HPDE6-E6E7 (cell line): ENCODE measurements at regions not wholly inside any gene's neighbourhood (a gene's known extent, or its start where the extent isn't known, plus 50 kb on each side); places are given as distances from the start of the nearest gene placed in this dataset.

Source experiments
- DNase-seq: peaks from one replicate; pipeline ENCODE4 v3.0.0; 2011; ENCODE audit warnings: missing footprints; ENCODE audit errors: extremely low spot score

DNA sequence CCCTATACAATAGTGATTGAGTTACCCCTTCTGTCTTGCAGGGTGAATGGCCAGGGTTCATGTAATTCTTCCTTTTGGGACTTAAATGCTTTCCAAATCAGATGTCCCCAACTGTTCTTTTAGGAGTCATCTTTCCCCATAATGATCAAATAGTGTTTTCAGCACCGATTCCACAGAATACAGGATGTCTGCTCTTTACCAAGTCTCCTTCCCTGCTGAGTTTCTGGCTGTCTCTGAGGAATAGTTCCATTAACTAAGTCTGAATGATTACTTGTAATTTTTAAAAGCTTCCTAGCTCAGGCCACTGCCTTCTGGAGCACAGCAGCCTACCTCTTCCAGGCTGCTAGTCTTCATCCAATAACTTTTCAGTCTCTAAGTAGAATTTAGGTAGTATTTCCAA is 630.7 kb upstream of the ZNF608 start:
- DNase-seq, result no peak

DNA sequence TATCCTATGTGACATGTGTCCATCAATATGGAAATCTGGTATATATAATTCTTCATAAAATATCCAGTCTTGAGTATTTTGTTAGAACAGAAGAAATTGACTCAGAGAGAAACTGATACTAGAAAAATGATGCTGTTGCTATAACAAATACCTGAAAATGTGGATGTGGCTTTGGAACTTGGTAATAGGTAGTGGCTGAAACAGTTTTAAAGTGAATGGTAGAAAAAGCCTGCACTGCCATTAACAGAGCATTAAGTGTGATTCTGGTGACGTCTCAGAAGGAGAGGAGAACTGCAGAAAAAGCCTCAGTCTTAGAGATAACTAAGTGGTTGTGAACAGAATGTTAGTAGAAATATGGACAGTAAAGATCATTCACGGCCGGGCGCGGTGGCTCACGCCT is 634.9 kb upstream of the ZNF608 start:
- no peak for DNase-seq

DNA sequence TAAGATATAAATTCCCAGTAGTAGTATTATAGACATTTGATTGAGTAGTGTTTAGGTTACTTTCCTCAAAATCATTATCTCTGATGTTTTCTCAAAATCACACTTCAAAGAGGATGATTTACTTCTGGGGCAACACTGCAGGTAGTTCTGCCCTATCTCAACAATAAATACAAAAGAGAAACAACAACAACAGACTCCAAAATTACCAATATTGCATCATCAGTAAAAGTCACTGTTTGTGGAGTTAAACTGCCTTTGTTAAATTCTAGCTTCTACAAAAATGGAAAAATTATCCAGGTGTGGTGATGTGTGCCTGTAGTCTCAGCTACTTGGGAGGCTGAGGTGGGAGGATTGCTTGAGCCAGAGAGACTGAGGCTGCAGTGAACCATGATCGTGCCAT is 637.6 kb upstream of the ZNF608 start:
- no peak for DNase-seq

DNA sequence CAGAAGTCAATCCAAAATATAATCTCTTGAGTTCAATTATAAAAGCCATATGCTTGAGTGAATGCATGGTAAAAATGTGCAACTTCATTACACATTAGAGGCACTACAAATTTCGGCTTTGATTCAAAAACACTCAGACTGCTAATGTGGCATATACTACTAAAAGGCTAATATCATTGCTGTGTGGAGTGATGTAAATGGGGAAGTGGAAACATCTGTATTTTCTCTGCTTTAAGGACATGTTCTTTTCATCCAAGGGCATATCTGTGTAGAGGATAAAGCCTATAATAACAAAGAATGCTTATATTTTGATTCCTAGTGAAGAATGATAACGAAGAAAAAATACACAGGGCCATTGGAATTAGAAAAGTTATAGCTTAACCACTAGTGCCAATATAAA is 643.9 kb upstream of the ZNF608 start:
- no peak for DNase-seq

DNA sequence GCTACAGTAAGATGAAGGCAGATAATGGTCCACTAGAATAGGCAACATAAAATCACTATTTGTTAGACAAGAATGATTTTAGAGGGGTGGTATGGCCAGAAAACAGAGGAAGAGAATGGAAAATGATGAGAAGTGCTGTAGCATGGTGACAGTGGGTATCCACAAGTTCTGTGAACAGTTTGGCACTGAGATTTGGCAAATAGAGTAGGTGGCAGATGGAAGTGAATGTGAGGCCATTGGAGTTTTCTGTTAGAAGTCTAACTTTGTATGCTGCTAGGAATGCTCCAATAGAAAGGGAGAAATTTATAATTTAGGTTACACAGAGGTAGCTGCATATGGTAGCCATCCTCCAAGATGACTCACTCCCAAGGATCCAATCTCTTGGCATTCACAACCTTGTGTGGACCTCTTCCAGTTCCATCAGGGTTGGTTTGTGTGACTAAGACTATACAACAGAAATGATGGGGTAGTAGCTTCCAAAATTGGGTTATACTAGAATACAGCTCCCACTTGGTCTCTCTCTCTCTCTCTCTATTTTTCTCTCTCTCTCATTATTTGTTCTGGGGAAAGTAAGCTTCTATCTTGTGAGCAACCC is 646.9 kb upstream of the ZNF608 start:
- DNase-seq, result no peak

DNA sequence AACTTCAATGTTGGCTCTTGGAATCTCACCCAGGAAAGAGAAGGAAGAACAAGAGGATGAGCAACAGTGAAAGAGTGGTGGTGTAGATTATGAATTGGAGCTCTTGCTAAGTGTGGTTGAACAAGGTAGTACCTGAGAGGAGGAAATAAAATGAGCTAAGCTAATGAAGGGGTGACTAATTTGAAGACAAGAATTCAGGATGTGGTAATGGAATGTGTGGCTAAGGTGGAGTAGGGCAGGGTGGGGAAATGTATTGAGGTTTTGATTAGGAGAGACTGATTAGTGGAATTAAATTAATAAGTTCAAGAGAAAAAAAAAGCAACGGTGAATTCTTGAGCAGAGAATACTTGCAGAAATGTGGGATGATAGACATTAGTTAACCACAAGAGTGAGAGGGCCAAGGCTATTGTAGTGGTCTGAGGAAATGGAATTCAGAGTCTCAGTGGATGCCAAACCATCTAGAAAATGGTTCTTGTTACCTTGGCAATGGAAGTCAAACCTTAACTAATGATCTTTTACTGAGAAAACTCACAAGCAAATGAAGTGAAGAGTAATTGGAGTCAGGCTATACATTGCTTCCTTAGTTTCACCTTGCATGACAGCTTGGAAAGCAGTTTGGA is 648.3 kb upstream of the ZNF608 start:
- DNase-seq, result peak; percentile 29

DNA sequence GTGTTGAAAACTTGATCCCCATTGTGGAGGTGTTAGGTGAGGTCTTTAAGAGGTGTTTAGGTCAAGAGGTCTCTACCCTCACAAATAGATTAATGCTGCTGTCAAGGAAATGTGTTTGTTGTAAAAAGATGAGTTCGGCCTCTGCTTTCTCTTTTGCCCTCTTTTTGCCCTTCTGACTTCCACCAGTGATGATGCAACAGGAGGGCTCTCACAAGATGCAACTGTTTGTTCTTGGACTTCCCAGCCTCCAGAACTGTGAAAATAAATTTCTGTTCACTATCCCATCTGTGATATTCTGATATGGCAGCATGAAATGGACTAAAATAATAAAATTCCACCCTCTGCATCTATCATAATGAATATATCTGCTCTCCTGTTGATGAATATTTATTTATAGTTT is 650.0 kb upstream of the ZNF608 start:
- DNase-seq, result no peak

DNA sequence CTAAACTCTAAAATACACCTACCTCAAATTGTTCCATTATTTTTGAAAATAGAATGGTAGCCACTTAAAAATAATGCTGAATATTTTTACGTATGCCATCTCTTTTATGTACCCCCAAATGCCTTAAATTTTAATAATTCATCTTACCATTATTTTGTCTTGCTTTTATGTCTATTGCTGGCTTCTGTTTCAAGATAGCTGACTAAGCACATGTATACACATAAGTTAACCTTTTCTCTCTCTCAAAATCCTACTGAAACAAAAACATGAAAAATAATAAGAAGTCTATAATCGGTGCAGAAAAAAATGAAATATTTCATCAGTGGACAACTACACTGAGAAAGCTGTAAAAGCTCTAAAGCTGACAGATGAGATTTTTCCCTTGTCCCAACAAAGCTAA is 652.0 kb upstream of the ZNF608 start:
- DNase-seq, result no peak

DNA sequence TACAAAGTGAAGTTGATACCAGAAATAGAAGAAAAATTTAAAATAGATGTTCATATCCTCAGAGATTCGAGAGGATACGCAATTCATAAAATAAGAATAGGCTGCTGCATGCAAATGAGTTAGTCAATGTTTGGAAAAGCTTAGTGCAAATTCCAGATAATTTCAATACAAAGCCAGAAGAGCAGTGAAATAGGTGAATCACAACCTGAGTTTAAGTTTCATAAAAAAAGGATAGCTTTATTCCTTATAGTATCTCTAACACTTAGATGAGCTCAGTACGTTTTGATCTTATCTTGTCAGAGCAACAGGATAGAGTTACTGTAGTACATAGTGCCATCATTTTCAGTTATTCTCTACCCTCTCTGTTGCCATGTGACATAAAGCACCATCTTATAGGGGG is 653.4 kb upstream of the ZNF608 start:
- no peak for DNase-seq

DNA sequence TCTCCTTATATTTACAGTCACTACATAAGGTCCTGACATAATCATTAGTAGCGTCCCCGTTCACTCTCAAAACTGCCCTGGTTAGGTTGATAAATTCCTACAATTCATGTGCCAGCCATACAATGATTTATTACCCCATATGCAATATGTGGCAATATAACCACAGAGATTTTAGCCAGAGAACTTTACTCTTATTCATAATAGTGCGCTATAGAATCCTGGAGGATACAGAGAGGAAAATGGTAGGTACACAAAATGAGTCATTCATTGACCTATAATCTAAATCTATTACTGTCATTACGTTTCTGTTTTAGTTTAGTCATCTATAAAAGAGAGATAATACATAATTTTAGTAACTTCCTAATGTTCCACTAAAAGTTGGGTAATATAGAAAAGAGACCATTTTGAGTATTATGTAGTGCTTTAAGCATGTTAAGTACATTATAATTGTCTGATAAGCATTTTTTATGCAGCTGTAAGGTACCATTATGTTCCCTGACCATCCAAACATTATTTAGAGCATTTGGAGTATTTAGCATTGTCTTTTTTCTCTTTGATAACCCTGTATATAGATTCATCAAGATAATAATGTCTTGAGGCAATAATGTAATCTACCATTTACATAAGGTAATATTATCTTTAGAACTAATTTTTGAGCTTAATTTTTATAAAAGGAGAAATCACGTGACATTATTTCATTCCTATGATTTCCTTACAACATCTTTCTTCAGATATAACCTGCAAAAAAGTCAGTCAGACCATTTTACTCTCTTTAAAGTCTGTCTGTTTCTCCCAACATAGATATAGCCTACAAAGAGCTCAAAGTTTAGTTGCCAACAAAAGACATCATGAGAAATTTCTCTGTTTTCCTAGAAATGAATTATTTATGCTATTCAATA is 655.5 kb upstream of the ZNF608 start:
- no peak for DNase-seq

DNA sequence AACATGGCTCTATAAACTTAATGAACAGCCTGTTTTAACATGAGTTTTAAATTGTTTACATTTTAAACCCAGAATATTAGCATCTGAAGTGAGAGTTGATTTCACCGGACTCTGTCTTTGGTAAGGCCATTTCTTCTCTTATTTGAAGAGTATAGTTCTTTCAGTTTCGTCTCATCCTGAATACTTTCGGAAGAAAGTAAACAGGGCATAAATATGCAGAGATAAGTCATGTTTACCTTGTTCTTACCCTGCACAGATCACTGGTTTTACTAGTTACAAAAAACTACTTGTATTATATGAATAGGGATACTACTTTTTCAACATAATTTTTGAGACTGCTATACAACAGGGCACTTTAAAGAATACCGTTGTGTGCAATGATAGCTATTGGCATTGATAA is 656.3 kb upstream of the ZNF608 start:
- no peak for DNase-seq

DNA sequence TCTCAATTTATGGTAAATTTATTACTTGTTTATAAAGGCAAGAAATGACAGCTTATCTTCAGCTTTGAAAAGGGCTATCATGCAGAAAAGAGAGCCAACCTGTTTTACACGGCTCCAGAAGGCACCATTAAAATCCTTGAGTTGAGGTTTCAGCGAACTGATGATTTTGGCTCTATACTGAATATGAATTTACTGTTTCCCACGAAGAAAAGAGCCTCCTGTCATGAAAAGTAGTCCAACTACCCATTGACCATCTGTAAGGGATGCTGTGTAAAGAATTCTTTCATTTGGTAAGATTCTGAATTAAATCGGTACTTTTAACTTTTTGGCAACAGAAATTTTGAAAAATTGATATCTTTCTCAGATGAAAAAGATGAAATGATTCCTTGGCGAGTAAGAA is 657.6 kb upstream of the ZNF608 start:
- DNase-seq, result no peak

DNA sequence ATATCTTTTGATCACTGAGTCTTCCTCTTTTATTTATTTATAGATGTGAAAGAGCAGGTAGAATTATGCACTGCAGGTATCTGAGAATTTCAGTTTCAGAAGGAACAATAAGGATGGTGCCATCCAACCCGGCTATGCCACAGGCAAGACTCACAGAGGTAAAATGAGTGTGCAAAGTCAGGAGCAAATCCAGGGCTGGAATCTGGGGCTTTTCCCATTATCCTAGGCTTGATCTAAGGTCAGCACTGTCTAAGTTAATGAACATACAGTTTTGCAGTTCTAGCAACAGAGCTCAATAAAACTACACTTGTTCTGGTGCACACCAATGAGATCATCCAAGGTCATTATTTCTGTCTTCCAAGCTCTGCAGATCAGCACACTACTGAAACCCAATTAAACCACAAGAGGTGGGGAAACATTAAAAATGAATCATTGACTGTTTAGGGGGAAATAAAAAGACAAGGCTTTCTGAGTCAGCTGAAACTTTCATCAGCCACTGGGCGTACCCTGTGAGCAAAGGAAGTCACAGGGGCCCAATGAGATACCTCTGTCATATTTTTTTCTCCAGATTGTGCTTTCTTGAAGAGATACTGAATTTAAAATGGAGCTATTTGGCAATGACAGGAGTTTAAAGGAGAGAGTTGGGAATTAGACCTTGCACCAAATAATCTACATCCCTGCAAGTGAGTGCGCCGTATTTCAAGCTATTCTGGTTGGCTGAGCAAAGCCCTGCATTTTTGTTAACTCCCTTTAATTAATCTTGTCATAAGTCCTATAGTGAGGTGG is 662.2 kb upstream of the ZNF608 start:
- DNase-seq, result peak; percentile 82

DNA sequence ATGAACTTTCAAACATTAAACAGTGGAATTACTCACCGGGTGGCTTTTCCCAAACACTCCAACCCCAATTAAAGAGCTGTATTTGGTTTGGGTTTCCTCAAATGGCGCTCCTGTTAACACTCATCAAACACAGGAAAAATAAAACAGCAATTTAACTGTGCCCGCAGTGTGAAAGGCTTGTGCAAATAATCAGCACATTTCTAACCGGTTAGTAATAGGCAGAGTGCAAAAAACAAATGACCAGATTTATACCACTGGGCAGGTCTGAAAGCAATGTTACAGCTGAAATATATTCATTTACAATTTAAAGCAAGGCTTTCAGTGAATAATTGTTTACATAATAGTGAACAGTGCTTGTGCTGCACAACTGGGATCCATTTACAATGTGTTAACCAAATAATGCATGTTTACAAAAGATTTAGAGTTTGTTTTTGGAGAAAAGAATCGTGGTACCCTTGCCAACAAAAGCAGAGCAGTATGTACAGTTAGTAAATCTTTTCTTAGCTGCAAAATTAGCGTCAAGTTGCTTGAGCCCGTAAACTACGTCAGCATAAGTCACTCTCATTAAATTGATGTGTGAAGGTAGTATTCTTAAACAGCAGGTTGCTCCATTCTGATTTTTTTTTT is 662.9 kb upstream of the ZNF608 start:
- DNase-seq, result no peak

DNA sequence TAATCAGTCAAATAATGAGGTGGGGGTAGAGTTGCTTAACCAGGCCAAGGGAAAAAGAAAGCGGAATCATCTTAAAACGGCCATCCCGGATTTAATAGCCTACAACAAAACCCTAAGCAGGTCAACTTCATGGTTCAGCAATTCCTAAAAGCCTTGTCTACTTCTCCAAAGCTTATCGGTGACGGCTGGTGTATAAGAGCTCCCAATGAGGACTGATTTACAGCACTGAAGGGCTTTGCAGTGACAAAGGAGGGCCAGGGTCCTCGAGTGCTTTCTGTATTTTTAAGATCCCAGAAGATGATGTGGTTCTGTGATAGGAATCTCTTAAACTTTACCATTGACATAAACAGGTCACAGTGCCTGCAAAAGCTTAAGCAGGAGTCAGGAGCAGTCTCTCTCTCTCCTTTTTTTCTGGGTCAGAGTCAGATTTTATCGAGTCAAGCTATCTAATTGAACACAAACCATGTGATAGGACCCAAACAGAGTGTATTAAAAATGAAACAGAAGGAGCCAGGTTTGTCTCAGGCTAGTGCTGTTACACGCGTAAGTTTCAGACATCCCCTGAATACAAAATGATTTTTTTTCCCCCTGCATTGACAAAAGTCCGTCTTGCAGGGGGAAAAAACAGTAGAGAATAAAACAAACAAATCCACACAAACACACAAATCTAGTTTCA is 663.6 kb upstream of the ZNF608 start:
- DNase-seq, result no peak

DNA sequence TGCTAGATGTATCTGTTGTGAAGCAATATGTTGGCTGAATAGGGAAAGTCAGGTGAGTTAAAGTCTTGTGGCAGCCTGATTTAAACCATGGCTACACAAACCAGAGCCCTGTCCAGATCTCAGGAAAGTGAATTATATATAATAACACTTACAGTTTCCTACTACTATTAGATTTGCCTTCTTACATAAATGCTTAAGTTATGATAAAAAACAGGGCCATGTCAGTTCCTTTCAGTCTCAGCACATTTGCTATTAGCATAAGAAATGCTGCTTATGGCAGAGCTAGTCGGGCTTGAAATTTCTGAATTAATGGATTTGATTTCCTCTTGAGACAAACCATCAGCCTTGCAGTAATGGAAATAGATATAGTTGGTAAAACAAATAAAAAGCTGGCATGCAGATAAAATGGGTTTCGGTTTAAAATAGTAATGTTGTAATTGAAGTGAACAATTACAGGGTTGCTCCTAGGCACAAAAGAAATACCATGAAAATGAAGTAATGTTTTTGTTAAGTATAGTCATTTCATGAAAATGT is 664.2 kb upstream of the ZNF608 start:
- peak; percentile 15 for DNase-seq

DNA sequence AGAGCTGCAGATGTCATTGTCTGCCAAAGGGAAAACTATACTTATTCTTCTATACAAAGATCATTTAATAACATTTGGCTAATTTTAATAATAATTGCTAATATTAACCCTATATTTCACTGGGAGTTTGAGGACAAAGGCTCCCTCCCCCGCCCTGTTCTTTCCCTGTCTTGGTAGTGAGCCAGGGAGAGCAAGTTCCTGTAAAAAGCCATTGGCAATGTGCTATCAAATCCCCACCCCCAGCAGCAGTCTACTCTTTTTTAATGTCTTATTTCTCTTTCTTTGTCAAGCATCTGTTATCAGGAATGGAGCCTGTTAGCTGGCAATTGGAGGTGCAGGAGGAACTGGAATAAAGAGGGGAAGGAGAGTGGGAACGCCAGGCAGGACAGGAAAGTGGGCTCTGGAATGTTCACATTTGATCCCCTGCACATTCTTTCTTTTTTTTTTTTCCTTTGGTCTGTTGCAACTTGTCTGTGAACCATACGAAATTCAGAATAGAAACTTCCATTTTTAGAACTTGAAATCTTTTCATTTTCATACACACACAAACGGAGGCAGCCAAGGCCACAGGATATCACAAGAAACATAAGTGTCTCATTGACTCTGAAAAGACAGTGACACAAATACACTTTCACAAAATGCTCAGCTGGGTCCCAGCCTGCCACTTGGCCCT is 664.8 kb upstream of the ZNF608 start:
- DNase-seq, result peak; percentile 21

DNA sequence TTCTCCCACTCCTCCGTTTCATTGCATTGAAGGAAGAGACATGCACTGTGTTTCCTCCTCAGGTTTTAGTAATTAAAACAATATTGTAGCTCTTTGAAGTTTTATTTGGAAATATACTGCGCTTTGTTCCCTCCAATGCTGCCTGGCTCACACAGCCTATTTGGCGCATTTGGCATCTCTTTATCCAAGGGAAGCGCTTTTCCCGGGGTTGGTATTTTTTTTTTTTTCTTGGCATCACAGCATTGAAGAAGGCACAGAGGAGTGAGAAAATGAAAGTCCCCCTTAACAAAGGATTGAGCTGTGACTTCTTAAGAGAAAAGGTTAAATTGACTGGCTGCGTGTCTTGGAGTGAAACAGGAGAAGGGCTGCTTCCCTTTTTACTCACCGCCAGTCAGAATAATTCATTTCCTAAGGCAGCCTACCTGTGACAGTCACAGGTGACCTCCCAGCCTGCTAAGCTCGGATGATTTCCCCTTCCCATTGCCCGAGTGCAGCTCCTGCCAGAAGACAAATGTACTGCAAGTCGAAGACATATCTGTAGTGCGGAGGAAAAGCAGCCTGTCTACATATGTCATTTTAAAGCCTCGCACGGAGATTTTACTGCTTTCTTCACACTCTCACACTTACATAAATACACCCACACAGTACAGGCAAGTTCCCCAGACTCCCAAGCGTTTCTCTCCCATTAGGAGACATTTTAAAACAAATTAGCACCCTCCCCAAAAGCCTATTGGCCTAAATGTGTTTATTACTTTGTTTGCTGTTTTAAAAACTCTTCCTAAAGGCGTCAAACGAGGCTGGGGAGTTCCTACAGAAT is 665.5 kb upstream of the ZNF608 start:
- peak; percentile 22 for DNase-seq
